HCT116 (cell line): ENCODE measurements at regions not wholly inside any gene's neighbourhood (a gene's known extent, or its start where the extent isn't known, plus 50 kb on each side); places are given as distances from the start of the nearest gene placed in this dataset.
"Not testable (repeated sequence)": the region's sequence is repeated elsewhere in the genome, so short reads cannot be mapped to it uniquely, and the experiment has no call there.

ENCODE experiments used
- ATF3 ChIP-seq: IDR thresholded peaks from 2 replicates; pipeline ENCODE4 v1.6.1; 2012
- CTCF ChIP-seq, 3 experiments: fragments of 200-600 bp in 1 of 3; sonication (generic) in 1 of 3; IDR thresholded peaks in 2 of 3; conservative IDR thresholded peaks in 1 of 3; 2 replicates each; pipeline ENCODE4 v1.5.1; 2012 to 2017; ENCODE audit warnings: low read depth in 2 of 3, low read length in 2 of 3, antibody characterized with exemption in 1 of 3, borderline replicate concordance in 1 of 3, control low read depth in 1 of 3, mild to moderate bottlenecking in 1 of 3, mixed read lengths in 1 of 3, mixed run types in 1 of 3, moderate library complexity in 1 of 3; ENCODE audit not compliant: insufficient read depth in 1 of 3
- EZH2 ChIP-seq: fragments of 200-600 bp; sonication (generic); IDR thresholded peaks from 2 replicates; pipeline ENCODE4 v1.6.1; 2017; ENCODE audit warnings: antibody characterized with exemption, mixed run types
- JUND ChIP-seq: IDR thresholded peaks from 2 replicates; pipeline ENCODE4 v1.6.1; 2012
- MAX ChIP-seq: IDR thresholded peaks from 2 replicates; pipeline ENCODE4 v1.6.1; 2012
- RAD21 ChIP-seq: IDR thresholded peaks from 2 replicates; pipeline ENCODE4 v1.6.1; 2012; ENCODE audit warnings: low read depth, mild to moderate bottlenecking
- REST ChIP-seq: IDR thresholded peaks from 2 replicates; pipeline ENCODE4 v1.6.1; 2012; ENCODE audit warnings: low read depth
- YY1 ChIP-seq: IDR thresholded peaks from 2 replicates; pipeline ENCODE4 v1.6.1; 2011; ENCODE audit warnings: low read length, low read depth, moderate library complexity, mild to moderate bottlenecking; ENCODE audit not compliant: insufficient replicate concordance; ENCODE audit errors: extremely low read depth
- ZBTB33 ChIP-seq: IDR thresholded peaks from 2 replicates; pipeline ENCODE4 v1.6.1; 2011; ENCODE audit warnings: mild to moderate bottlenecking, low read length, moderate library complexity; ENCODE audit not compliant: insufficient replicate concordance; ENCODE audit errors: extremely low read depth
- ZFX ChIP-seq: fragments of 450-650 bp; IDR thresholded peaks from 2 replicates; pipeline ENCODE4 v1.6.1; 2017

- not testable (repeated sequence) for TF ChIP-seq CTCF (IDR thresholded peaks at IDR 0.05 in 2 of 3, conservative IDR thresholded peaks at IDR 0.05 in 1 of 3; ENCODE audit: borderline replicate concordance in 1 of 3, insufficient read depth in 1 of 3, low read depth in 2 of 3, low read length in 2 of 3); ZBTB33; RAD21; REST; ZFX; JUND; EZH2; ATF3; YY1; MAX
These were observed 67.8 kb upstream of the JADE1 start for GRCh38 chr4:128741748-128742147.
